ENCODE measurements at regions not wholly inside any gene's neighbourhood (a gene's known extent, or its start where the extent isn't known, plus 50 kb on each side); places are given as distances from the start of the nearest gene placed in this dataset.
A peak's percentile ranks its signal among the peaks of the same experiment; 100 is the strongest.

GRCh38 chr1:29650476-29650875 is 414.2 kb downstream of the PTPRU start (continued):
- TF ChIP-seq ZBTB33 (IDR thresholded peaks at IDR 0.05; ENCODE audit: extremely low read depth, insufficient replicate concordance, low read length) (no peak), EZH2phosphoT487 (IDR thresholded peaks at IDR 0.05; ENCODE audit: borderline replicate concordance) (no peak), SP1 (IDR thresholded peaks at IDR 0.05; ENCODE audit: low read depth) (no peak), POLR2AphosphoS5 (IDR thresholded peaks at IDR 0.05; ENCODE audit: low read depth, low read length) (no peak), CBX3 (IDR thresholded peaks at IDR 0.05; ENCODE audit: low read depth) (no peak), MAX (IDR thresholded peaks at IDR 0.05) (no peak)

- ChIA-PET CTCF (no interaction called here), RAD21 (ENCODE audit: low non-redundant PET in 1 of 2, low total read pairs in 2 of 2, uncharacterized antibody in 2 of 2, unreplicated experiment in 2 of 2) (no interaction called here), POLR2A (no interaction called here)
- DNase-seq (ENCODE audit: low read depth, low spot score) (no peak), ATAC-seq (peak; percentile 7; the same call in 1 of the 2 replicates)
- peak overlapping the region; percentile 46; the same call in 1 of the 2 replicates for H3K4me2 ChIP-seq (ENCODE audit: low read length)
- no peaks in the 10 kb centered on the region for H3K79me2 ChIP-seq (ENCODE audit: insufficient read depth, low read length)
- no peak overlapping the region for H3K27ac ChIP-seq (ENCODE audit: low read depth, low read length)
- TF ChIP-seq ATF3 (IDR thresholded peaks at IDR 0.05) (no peak), ZNF274 (IDR thresholded peaks at IDR 0.05; ENCODE audit: low read depth, low read length) (no peak), EZH2 (IDR thresholded peaks at IDR 0.05) (no peak)
- no peaks in the 10 kb centered on the region for H3K36me3 ChIP-seq (ENCODE audit: control insufficient read depth in 1 of 2, insufficient read depth in 2 of 2, low read length in 2 of 2)
- no peak overlapping the region for H3K4me3 ChIP-seq (replicated peaks in 1 of 2; ENCODE audit: low read depth in 1 of 2, low read length in 2 of 2)
- H3K9me3 ChIP-seq (ENCODE audit: control insufficient read depth in 1 of 2, insufficient read depth in 1 of 2, low read depth in 1 of 2, low read length in 2 of 2), result no peaks in the 10 kb centered on the region
- no peak overlapping the region for H2AFZ ChIP-seq (ENCODE audit: low read depth, low read length, poor library complexity, severe bottlenecking)
- no peaks in the 10 kb centered on the region for H4K20me1 ChIP-seq (ENCODE audit: insufficient read depth)
- H3K4me1 ChIP-seq (ENCODE audit: control insufficient read depth in 1 of 2, insufficient read depth in 2 of 2, low read length in 2 of 2), result peaks cover 3 to 14% of the 10 kb centered on the region in 2 experiments; a peak in 2 of 4 replicates
- no peak overlapping the region for H3K9ac ChIP-seq (ENCODE audit: low read length)
- no peaks in the 10 kb centered on the region for H3K27me3 ChIP-seq (ENCODE audit: insufficient read depth, low read length)
- intact Hi-C loops (cut with micrococcal nuclease), result no loop called here
- BruUV-seq (replicated peaks), result no TSS peak
- no peaks in the 10 kb centered on the region for H3K9me2 ChIP-seq (ENCODE audit: insufficient read depth)
These were observed 413.7 kb downstream of the PTPRU start for GRCh38 chr1:29650041-29650400.

Measured in HCT116 (cell line).